NAMALWA (cell line): ENCODE measurements at regions not wholly inside any gene's neighbourhood (a gene's known extent, or its start where the extent isn't known, plus 50 kb on each side); places are given as distances from the start of the nearest gene placed in this dataset.
"Not testable (repeated sequence)": the region's sequence is repeated elsewhere in the genome, so short reads cannot be mapped to it uniquely, and the experiment has no call there.

Experiments
- DNase-seq: peaks from one replicate; pipeline ENCODE4 v3.0.0-alpha.2; 2015; ENCODE audit warnings: low spot score

- DNase-seq: not testable (repeated sequence)
Observed at GRCh38 chr11:92027136-92027535, 197.5 kb upstream of the FAT3 start.

GRCh38 chr11:92026664-92027063, 198.0 kb upstream of the FAT3 start:
- DNase-seq: no peak

GRCh38 chr11:92024788-92025187, 199.8 kb upstream of the FAT3 start:
- DNase-seq: no peak

DNA sequence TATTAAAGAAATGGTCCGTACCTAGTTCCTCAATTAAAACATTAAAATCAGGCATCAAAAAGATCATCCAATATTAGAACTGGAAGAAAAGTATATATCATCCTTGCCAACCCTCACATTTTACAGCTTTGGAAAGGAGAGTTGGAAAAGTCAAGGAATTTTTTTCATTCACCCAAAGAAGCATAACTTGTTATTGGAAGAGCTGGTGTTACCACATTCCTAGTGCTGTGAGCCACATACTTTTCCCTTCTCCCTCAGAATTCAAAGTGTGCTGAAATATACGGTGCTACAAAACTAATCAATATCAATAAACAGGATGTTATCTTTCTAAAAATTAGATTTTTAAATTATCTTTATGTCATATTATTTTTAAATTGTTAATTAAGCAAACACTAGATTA, 202.1 kb upstream of the FAT3 start:
- no peak for DNase-seq

DNA sequence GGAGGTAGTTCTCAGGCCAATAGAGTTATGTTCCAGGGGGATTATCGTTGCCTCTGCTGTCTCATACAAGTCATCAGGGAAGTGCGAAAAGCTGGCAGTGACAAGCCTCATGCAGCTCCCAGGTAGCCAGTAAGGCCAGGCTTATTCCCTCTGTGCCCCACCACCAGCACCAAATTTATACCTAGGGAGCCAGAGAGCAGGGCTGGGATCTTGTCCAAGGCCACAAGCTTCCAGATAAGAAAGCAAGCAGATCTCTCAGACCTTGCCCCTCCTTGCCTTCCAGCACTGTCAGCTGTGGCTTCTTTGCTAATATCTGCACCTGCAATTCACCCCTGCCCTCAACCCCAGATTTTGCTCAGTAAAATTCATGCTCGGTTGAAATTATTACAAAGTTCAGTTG, 206.3 kb upstream of the FAT3 start:
- no peak for DNase-seq

GRCh38 chr11:92008249-92008648, 216.4 kb upstream of the FAT3 start:
- DNase-seq: no peak

- DNase-seq: no peak
Observed at GRCh38 chr11:92002568-92002967, 222.1 kb upstream of the FAT3 start.

- DNase-seq: no peak
Observed at GRCh38 chr11:91998481-91998880, 226.1 kb upstream of the FAT3 start.

- DNase-seq: no peak
Observed at GRCh38 chr11:91997226-91997625, 227.4 kb upstream of the FAT3 start.

DNA sequence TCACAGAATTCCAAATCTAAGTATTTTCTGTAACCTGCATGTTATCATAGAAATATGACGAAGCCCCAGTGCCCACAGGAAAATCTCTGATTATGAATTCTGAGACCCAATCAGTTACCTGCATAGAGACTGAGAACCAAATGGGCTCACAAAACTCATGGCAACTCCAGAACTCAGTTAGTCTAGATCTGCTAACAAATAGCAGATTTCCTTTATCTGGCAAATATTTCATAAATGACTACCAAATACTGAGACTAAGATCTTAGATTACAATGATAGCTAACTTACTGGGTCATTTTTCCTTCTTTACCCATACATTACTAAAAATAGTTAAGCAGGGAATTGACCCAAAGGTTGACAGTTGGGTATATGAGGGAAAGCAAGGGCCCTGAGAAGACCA, 228.1 kb upstream of the FAT3 start:
- no peak for DNase-seq

DNA sequence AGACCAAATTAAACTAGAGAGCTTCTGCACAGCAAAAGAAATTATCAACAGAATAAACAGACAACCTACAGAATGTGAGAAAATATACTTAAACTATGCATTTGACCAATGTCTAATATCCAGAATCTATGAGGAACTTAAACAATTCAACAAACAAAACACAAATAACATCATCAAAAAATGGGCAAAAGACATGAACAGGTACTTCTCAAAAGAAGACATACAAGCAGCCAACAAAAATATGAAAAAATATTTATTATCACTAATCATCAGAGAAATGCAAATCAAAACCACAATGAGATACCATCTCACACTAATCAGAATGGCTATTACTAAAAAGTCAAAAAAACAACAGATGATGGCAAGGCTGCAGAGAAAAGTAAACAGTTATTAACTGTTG, 236.2 kb upstream of the FAT3 start:
- DNase-seq: not testable (repeated sequence)

DNA sequence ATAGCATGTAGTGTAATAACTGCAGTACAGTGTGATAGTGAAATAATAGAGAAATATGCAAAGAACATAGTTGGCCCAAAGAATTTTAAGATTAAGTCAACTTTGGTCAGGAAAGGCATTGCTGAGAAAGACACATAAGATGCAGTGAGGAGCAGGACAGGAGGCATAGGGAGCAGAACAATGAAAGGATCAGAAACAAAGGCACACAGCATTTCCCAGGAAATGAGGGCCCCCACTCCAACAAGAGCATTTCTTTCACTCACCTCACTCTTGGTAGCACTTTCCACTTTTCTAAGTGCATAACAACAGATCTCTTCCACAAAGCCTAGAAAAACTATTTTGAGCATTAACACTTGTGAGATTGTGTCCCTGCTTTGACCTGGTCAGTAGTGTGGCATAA, 238.4 kb upstream of the FAT3 start:
- no peak for DNase-seq

- DNase-seq: no peak
Observed at GRCh38 chr11:91984033-91984584, 240.5 kb upstream of the FAT3 start.

DNA sequence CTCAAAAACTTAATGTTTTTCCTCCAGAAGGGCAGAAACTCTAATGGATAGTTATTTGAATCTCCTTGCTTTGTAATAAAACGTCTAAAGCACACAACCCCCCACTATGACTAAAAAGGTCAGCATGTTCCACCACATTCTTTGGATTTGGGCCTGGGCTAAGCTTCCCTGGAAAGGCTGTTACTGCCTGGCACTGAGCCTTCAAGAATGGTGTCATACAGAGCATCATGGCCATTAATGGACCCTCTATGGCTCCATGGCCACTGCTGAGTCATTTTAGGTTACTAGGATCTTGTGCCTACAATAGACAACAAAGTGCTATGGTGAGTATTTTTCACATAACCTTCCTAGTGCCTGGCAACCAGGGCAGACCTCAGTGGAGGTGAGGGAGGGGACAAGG, 242.6 kb upstream of the FAT3 start:
- DNase-seq: no peak

GRCh38 chr11:91979775-91980174, 244.8 kb upstream of the FAT3 start:
- DNase-seq: no peak

DNA sequence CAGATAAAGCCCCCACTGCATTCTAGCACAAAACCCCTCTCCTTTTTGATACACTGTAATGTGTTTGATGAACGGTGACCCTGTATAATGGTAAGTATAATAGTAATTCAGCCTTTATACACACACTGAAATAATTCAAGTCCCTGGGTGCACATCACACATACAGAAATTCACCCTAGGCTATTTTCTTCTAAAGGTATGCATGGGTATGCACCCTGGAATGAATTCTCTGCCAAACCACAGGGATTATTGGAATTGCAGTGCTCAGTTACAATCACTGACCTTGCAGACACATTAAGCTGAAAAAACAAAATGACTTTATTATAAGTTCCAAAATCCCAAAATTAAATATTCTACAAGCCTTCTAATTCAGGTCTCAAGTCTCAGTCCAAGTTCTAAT, 245.9 kb upstream of the FAT3 start:
- no peak for DNase-seq

- DNase-seq: no peak
Observed at GRCh38 chr11:91972665-91973266, 251.9 kb upstream of the FAT3 start.

DNA sequence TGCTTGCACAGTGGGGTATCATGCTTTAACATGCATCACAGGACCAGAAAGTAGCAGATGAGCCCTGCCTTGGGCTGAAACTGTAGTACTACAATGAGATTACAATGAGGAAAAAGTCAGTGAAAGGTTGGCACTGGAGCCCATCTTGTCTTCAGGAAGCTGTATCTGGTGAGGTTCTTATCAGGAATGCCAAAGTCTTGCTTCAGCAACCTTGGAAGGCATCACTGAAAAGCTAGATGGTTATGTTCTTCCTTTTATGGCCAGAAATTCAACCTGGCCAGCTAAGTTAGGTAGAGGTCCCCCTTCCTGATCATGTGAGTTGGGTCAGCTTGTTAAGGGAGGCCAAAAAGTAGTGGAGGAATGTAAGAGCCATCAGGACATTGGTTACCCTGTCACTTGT, 254.0 kb upstream of the FAT3 start:
- DNase-seq: no peak

DNA sequence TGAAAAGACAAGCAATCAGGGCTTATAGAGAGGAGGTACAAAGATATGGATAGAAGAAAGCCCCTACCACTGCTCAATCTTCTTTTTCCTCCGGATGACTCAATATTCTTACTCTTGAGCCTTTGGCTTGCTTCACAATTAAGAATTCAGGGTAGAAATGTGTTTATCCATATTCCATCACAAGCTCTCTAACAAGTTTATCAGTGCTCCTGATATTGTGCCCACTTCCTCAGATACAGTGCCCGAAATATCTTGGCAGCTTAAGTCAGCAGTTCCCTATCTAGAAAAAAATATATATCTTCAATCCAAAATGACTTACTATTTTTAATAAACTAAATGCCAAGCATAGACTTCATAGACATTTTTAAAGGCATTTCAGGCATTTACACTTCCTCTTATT, 255.1 kb upstream of the FAT3 start:
- no peak for DNase-seq

- DNase-seq: no peak
Observed at GRCh38 chr11:91967691-91968045, 256.9 kb upstream of the FAT3 start.

- no peak for DNase-seq
Observed at GRCh38 chr11:91967026-91967690, 257.5 kb upstream of the FAT3 start.

- no peak for DNase-seq
Observed at GRCh38 chr11:91966368-91966767, 258.2 kb upstream of the FAT3 start.

GRCh38 chr11:91960770-91961169, 263.8 kb upstream of the FAT3 start:
- no peak for DNase-seq

DNA sequence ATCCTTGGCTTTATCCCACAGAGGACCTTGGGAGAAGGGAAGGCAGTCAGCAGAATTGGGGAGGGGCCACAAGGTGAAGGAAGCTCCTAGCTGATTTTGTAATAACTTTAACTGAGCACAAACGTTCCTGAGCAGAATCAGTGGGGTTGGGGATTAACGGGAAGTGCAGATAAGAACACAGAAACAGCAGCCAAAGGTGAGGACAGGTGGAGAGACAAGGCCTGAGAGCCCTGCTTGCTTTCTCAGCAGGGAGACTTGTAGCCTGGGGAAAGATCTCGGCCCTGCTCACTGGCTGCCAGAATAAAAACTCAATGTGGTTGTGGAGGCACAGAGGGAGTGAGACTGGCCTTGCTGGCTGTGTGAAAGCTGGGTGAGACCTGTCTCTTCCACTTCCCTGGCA, 265.2 kb upstream of the FAT3 start:
- no peak for DNase-seq
